K562 (cell line): ENCODE measurements at regions not wholly inside any gene's neighbourhood (a gene's known extent, or its start where the extent isn't known, plus 50 kb on each side); places are given as distances from the start of the nearest gene placed in this dataset.

Source experiments
- ATAC-seq: fragments of 200-7000 bp; cut with Tn5 transposase; 3 replicates; pipeline ENCODE4 v1.9.1; 2020; ENCODE audit warnings: moderate library complexity
- BruUV-seq: library from RNA; stranded (reverse); fragments of 400-500 nt; replicated peaks from 2 replicates; lab custom pipeline; 2021; lab: Mats Ljungman, UMichigan
- CTCF ChIA-PET: fragments of 300-600 bp; formaldehyde crosslinking; extraction: SDS; loops from one replicate; lab custom pipeline; 2021; ENCODE audit warnings: low intra/inter-chr PET ratio; lab: Yijun Ruan, JAX
- POLR2A ChIA-PET: fragments of 300-600, 350-650 bp; sonication (Branson Sonifier 250); formaldehyde crosslinking; extraction: SDS; loops from one replicate; lab custom pipeline; 2021; ENCODE audit warnings: antibody characterized with exemption, inconsistent platforms; lab: Yijun Ruan, JAX
- DNase-seq, 4 experiments: peaks; one replicate each; pipeline versions ENCODE4 v3.0.0 to v3.0.0-alpha.2; 2011 to 2018; ENCODE audit warnings: low spot score in 3 of 4, mixed read lengths in 3 of 4; ENCODE audit errors: extremely low read depth in 1 of 4
- FAIRE-seq: peaks from 2 replicates; lab custom pipeline; 2011; peaks lifted over from hg19 to GRCh38; lab: Jason Lieb, UNC
- H2AFZ ChIP-seq: 2 replicates; pipeline ENCODE4 v1.6.0; 2011; ENCODE audit warnings: low read depth, low read length, control low read depth, inconsistent platforms
- H3K27ac ChIP-seq: fragments of 200-600 bp; 3 replicates; pipeline ENCODE4 v1.8.0; 2011; ENCODE audit warnings: low read depth, mild to moderate bottlenecking, control low read depth, inconsistent platforms, low read length, moderate library complexity, mixed read lengths; ENCODE audit errors: extremely low read depth
- H3K27me3 ChIP-seq, 2 experiments: fragments of 300-600 bp in 1 of 2; 2 replicates in 1 of 2; 3 replicates in 1 of 2; pipeline versions ENCODE4 v1.6.0 to v1.8.0; 2011; ENCODE audit warnings: inconsistent platforms in 2 of 2, low read length in 2 of 2, mild to moderate bottlenecking in 1 of 2, mixed read lengths in 1 of 2, moderate library complexity in 1 of 2; ENCODE audit not compliant: control insufficient read depth in 2 of 2, insufficient read depth in 2 of 2
- H3K36me3 ChIP-seq: fragments of 300-600 bp; 3 replicates; pipeline ENCODE4 v1.8.0; 2011; ENCODE audit warnings: mild to moderate bottlenecking, low read length, inconsistent platforms; ENCODE audit not compliant: control insufficient read depth, insufficient read depth
- H3K4me1 ChIP-seq, 2 experiments: fragments of 200-600 bp in 1 of 2; replicated peaks in 1 of 2; 2 replicates in 1 of 2; 3 replicates in 1 of 2; pipeline versions ENCODE4 v1.5.1 to v1.8.0; 2011; ENCODE audit warnings: inconsistent platforms in 2 of 2, low read length in 2 of 2, mild to moderate bottlenecking in 1 of 2, mixed read lengths in 1 of 2, moderate library complexity in 1 of 2; ENCODE audit not compliant: control insufficient read depth in 2 of 2, insufficient read depth in 2 of 2
- H3K4me2 ChIP-seq: 2 replicates; pipeline ENCODE4 v1.6.1; 2011; ENCODE audit warnings: low read length, control low read depth, inconsistent platforms, mixed read lengths; ENCODE audit not compliant: insufficient read depth
- H3K4me3 ChIP-seq: fragments of 200-600 bp; sonication (generic), shearing (Covaris generic); 2 replicates; pipeline ENCODE4 v1.5.1; 2016; ENCODE audit warnings: control low read depth, inconsistent platforms
- H3K79me2 ChIP-seq: fragments of 200-600 bp; 3 replicates; pipeline ENCODE4 v1.8.0; 2011; ENCODE audit warnings: low read length, inconsistent platforms; ENCODE audit not compliant: control insufficient read depth, insufficient read depth
- H3K9ac ChIP-seq, 2 experiments: 2 replicates each; pipeline versions ENCODE4 v1.6.0 to v1.6.1; 2011; ENCODE audit warnings: low read depth in 2 of 2, low read length in 2 of 2, control low read depth in 1 of 2, inconsistent platforms in 1 of 2, mild to moderate bottlenecking in 1 of 2, mixed read lengths in 1 of 2; ENCODE audit not compliant: insufficient read depth in 1 of 2
- H3K9me1 ChIP-seq: one replicate; pipeline ENCODE4 v1.6.0; 2011; ENCODE audit warnings: inconsistent platforms, mild to moderate bottlenecking, low read length, moderate library complexity; ENCODE audit not compliant: control insufficient read depth, insufficient read depth
- H3K9me3 ChIP-seq: replicated peaks from 2 replicates; pipeline ENCODE4 v1.5.1; 2011; ENCODE audit warnings: low read depth, low read length, inconsistent platforms; ENCODE audit not compliant: control insufficient read depth, insufficient read depth
- H4K20me1 ChIP-seq: replicated peaks from 2 replicates; pipeline ENCODE4 v1.6.1; 2011; ENCODE audit warnings: low read length, inconsistent platforms, mixed read lengths; ENCODE audit not compliant: control insufficient read depth, insufficient read depth
- BRD4 ChIP-seq: fragments of 200-600 bp; sonication (generic); IDR thresholded peaks from 2 replicates; pipeline ENCODE4 v1.6.1; 2017; ENCODE audit warnings: inconsistent platforms
- FOXM1 ChIP-seq, 2 experiments: fragments of 450-650 bp in 1 of 2; sonication (generic) in 1 of 2; formaldehyde crosslinking in 1 of 2; IDR thresholded peaks; 2 replicates each; pipeline versions ENCODE4 v1.6.1 to v1.9.0; 2017 to 2022; ENCODE audit warnings: low read depth in 2 of 2, mild to moderate bottlenecking in 2 of 2, missing genetic modification reagents in 1 of 2, moderate library complexity in 1 of 2
- HDAC3 ChIP-seq: fragments of 450-650 bp; IDR thresholded peaks from 2 replicates; pipeline ENCODE4 v1.6.1; 2018; ENCODE audit warnings: borderline replicate concordance, mild to moderate bottlenecking, moderate library complexity; ENCODE audit not compliant: partially characterized antibody
- LCOR ChIP-seq: sonication (generic); formaldehyde crosslinking; IDR thresholded peaks from 2 replicates; pipeline ENCODE4 v1.8.0; 2022; ENCODE audit warnings: mild to moderate bottlenecking, missing genetic modification reagents
- NCOR1 ChIP-seq: fragments of 450-650 bp; IDR thresholded peaks from 2 replicates; pipeline ENCODE4 v1.6.1; 2016; ENCODE audit warnings: mild to moderate bottlenecking, moderate library complexity
- PTTG1 ChIP-seq: fragments of 450-650 bp; IDR thresholded peaks from 2 replicates; pipeline ENCODE4 v1.6.1; 2016; ENCODE audit warnings: low read depth, mild to moderate bottlenecking, missing genetic modification characterization, missing compliant biosample characterization
- RAD51 ChIP-seq: fragments of 450-650 bp; IDR thresholded peaks from 2 replicates; pipeline ENCODE4 v1.7.1; 2016; ENCODE audit warnings: low read depth, mild to moderate bottlenecking, borderline replicate concordance
- SAFB2 ChIP-seq: fragments of 200-400 bp; formaldehyde crosslinking; IDR thresholded peaks from 2 replicates; pipeline ENCODE4 v1.6.1; 2018; ENCODE audit warnings: borderline replicate concordance, low read length, low read depth, moderate library complexity; ENCODE audit not compliant: severe bottlenecking
- SOX6 ChIP-seq: fragments of 450-650 bp; IDR thresholded peaks from 2 replicates; pipeline ENCODE4 v1.6.1; 2014; ENCODE audit warnings: mild to moderate bottlenecking
- TEAD2 ChIP-seq: fragments of 450-650 bp; IDR thresholded peaks from 2 replicates; pipeline ENCODE4 v1.6.1; 2016; ENCODE audit warnings: missing genetic modification characterization, control low read depth, missing compliant biosample characterization
- ZFP1 ChIP-seq: fragments of 450-650 bp; formaldehyde crosslinking; IDR thresholded peaks from 2 replicates; pipeline ENCODE4 v1.4.0; 2020; ENCODE audit warnings: mild to moderate bottlenecking, mixed read lengths
- in situ Hi-C: fragments of 300-500 bp; cut with MboI; formaldehyde crosslinking; loops from 4 replicates; pipeline ENCODE4 v1.15.0; 2018; ENCODE audit warnings: inconsistent platforms, mixed read lengths
- intact Hi-C: fragments of 100-400 bp; cut with micrococcal nuclease; formaldehyde crosslinking; loops from 2 replicates; pipeline ENCODE4 v1.14.2; 2022

DNA sequence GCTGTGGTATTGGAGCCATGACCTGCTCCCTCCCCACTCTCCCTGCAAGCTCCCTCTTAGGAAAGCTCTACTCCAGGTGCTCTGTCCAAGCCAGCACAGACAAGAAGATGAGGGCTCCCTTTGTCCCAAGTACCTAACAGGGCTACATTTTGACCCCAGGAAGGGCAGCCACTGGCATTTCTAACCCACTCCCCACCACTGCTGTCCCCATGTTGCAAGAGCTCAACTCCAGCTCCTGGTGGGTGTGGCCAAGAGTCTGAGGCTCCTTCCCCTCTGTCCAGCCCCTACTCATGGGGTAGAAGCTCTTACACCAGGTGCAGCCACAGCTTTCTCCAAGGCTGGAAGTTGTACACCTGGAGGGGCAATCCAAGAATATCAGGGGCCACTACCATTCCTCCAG lies 127.0 kb upstream of the NPAS2 start:
- POLR2A ChIA-PET = interaction anchor here (0.7 kb wide), 2 partner anchors 27 to 36 kb away, joined by 3 read pairs; no protein-coding TSS in a partner anchor
- H2AFZ ChIP-seq = no peak overlapping the region
- no peak for FAIRE-seq
- TF ChIP-seq BRD4 (no peak), TEAD2 (tag) (no peak), NCOR1 (no peak), FOXM1 (IDR thresholded peaks at IDR 0.05; ENCODE audit: low read depth) (no peak), FOXM1 (CRISPR knock-in tag; IDR thresholded peaks at IDR 0.05; ENCODE audit: low read depth) (no peak), ZFP1 (CRISPR knock-in tag) (no peak), RAD51 (no peak), HDAC3 (no peak), PTTG1 (tag) (no peak), SOX6 (no peak), LCOR (CRISPR knock-in tag) (no peak), SAFB2 (no peak)
- TF ChIP-seq, all 486 proteins: peak for 0
- ATAC-seq (no peak), DNase-seq (no peak)
- H3K36me3 ChIP-seq = no peaks in the 10 kb centered on the region
- H3K4me3 ChIP-seq = no peak overlapping the region
- no peaks in the 10 kb centered on the region for H4K20me1 ChIP-seq
- H3K27ac ChIP-seq = no peak overlapping the region
- intact Hi-C loops (no loop called here), in situ Hi-C loops (no loop called here)
- no peak overlapping the region for H3K4me2 ChIP-seq
- CTCF ChIA-PET = no interaction called here
- no peaks in the 10 kb centered on the region for H3K4me1 ChIP-seq
- no peaks in the 10 kb centered on the region for H3K9me3 ChIP-seq
- H3K9ac ChIP-seq = no peak overlapping the region
- H3K79me2 ChIP-seq = no peaks in the 10 kb centered on the region
- no peaks in the 10 kb centered on the region for H3K9me1 ChIP-seq
- H3K27me3 ChIP-seq = no peaks in the 10 kb centered on the region
- no TSS peak for BruUV-seq
